ENCODE measurements at regions not wholly inside any gene's neighbourhood (a gene's known extent, or its start where the extent isn't known, plus 50 kb on each side); places are given as distances from the start of the nearest gene placed in this dataset.
A peak's percentile ranks its signal among the peaks of the same experiment; 100 is the strongest.

DNA sequence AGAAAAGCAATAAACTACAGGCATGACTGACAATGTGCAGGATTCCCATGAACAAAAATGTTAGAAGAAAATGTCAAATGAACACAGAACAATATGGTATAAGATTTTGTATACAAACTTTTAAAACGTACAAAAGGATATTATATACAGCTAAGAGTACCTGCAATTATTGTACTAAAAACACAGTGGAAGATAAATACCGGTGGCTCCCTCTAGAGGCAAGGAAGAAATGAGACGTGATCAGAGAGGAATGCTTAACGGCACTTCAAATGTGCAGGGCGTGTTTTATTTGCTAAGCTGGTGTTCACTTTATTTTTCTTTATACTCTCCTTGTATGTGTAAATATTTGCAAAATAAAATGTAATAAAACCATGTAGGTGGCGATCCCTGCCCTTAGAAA lies 191.8 kb upstream of the SAMSN1 start:
- no peak for DNase-seq (ENCODE audit: low read depth)
- H3K4me3 ChIP-seq (ENCODE audit: low read depth, low read length), result no peak overlapping the region
- TF ChIP-seq, protein P1, sequence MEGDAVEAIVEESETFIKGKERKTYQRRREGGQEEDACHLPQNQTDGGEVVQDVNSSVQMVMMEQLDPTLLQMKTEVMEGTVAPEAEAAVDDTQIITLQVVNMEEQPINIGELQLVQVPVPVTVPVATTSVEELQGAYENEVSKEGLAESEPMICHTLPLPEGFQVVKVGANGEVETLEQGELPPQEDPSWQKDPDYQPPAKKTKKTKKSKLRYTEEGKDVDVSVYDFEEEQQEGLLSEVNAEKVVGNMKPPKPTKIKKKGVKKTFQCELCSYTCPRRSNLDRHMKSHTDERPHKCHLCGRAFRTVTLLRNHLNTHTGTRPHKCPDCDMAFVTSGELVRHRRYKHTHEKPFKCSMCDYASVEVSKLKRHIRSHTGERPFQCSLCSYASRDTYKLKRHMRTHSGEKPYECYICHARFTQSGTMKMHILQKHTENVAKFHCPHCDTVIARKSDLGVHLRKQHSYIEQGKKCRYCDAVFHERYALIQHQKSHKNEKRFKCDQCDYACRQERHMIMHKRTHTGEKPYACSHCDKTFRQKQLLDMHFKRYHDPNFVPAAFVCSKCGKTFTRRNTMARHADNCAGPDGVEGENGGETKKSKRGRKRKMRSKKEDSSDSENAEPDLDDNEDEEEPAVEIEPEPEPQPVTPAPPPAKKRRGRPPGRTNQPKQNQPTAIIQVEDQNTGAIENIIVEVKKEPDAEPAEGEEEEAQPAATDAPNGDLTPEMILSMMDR (IDR thresholded peaks at IDR 0.05; ENCODE audit: low read depth, low read length, missing control alignments), result peak; percentile 59

DNA sequence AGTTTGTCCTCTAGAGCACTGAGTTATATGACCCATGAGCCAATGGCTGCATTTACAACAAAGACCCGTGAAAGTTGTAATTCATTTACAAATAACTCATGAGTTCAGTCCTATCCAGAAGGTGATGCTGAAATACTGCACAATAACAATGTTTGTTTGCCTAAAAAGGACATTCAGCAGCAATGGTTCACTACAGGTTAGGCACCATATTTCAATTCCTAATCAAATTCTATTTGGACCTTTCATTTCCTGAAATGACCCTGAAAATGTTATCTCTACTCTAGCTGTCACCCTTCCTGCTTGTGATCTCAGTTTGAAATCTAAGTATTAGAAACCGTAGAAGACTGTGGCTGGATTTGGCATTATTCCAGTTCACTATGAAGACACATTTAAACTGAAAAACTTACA lies 191.2 kb upstream of the SAMSN1 start:
- TF ChIP-seq, protein P1 (IDR thresholded peaks at IDR 0.05; ENCODE audit: low read depth, low read length, missing control alignments), result no peak
- DNase-seq (ENCODE audit: low read depth), result peak; percentile 10
- H3K4me3 ChIP-seq (ENCODE audit: low read depth, low read length), result no peak overlapping the region

DNA sequence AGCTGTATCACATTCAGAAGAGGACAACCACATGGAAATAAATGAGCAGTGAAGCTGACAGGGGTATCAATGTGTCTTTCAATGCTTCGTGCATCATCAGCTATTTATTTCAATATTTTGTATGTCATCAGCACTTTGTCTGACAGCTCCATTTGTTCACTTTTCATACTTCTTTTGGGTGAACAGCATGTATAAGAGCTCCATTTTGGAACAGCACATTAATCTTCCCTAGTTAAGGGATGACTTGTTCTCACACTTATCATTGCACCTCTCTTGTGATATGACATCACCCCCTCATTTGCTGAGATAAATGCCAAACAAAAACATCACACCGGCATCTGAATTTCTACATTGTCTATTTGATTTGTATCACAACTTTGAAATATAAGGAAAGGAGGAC lies 190.6 kb upstream of the SAMSN1 start:
- DNase-seq (ENCODE audit: low read depth), result no peak
- no peak overlapping the region for H3K4me3 ChIP-seq (ENCODE audit: low read depth, low read length)
- TF ChIP-seq, protein P1 (IDR thresholded peaks at IDR 0.05; ENCODE audit: low read depth, low read length, missing control alignments), result no peak

DNA sequence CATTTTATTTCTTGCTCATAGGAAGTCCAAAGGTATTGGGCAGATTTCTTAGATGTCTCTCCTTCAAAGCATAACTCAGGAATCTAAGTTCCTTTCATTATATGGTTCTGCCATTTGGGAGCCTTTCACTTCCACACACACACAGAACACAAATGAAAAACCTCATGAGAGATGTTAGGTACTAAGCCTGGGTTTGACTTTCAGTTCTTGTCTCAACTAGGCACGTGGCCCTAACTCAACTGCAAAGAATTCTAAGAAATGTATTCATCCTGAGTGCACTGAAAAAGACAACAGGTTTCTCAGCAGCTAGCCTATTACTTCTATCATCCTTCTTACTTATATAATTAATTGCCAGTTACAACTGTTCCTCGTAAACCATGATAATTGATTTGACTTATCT lies 190.0 kb upstream of the SAMSN1 start:
- TF ChIP-seq, protein P1 (IDR thresholded peaks at IDR 0.05; ENCODE audit: low read depth, low read length, missing control alignments), result no peak
- DNase-seq (ENCODE audit: low read depth), result peak; percentile 49
- no peak overlapping the region for H3K4me3 ChIP-seq (ENCODE audit: low read depth, low read length)

DNA sequence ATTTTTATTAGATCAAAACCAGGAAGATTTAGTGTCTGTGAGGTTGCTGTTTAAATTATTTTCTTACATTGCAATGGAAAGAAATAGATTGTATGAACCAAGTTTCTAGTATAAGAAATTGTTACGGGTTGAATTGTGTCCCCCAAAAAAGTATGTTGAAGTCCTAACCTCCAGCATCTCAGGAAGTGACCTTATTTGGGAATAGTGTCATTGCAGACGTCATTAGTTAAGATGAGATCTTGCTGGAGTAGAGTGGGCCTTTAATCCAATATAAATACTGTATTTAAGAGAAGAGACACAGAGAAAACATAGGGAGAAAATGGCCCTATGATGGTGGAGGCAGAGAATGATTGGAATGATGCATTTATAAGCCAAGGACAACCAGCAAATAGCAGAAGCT lies 188.7 kb upstream of the SAMSN1 start:
- no peak overlapping the region for H3K4me3 ChIP-seq (ENCODE audit: low read depth, low read length)
- DNase-seq (ENCODE audit: low read depth), result no peak
- TF ChIP-seq, protein P1 (IDR thresholded peaks at IDR 0.05; ENCODE audit: low read depth, low read length, missing control alignments), result no peak

DNA sequence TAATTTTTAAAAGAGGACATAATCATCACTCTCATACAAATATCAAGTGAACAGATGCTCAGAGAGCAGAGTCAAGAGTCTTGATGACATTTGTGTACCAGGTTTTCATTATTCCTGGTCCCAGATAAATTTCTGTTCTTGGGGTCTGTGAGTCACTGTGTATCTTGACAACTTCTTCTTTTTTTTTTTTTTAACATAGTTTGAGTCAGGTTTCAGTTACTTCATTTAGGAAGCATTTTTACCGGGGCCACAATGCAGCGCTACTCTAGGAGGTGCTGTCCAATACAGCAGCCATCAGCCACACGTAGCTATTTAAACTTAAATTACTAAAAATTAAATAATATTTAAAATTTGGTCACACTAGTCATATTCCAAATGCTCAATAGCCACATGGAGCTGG lies 188.1 kb upstream of the SAMSN1 start:
- peak; percentile 10 for DNase-seq (ENCODE audit: low read depth)
- H3K4me3 ChIP-seq (ENCODE audit: low read depth, low read length), result no peak overlapping the region
- TF ChIP-seq, protein P1 (IDR thresholded peaks at IDR 0.05; ENCODE audit: low read depth, low read length, missing control alignments), result no peak

DNA sequence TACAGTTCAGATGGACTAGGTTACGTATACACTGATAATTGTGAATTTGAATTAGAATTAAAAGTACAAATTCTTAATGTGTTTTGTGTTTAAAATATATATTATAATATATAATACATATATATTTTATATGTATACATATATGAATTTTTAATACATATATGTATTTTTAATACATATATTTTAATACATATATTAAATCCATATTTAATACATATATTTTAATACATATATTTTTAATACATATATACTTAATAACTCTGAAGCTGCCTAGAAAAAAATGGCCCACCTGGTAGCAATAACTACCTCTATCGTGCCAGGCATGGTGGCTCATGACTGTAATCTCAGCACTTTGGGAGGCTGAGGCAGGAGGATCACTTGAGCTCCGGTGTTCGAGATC lies 179.1 kb upstream of the SAMSN1 start:
- H3K4me3 ChIP-seq (ENCODE audit: low read depth, low read length), result no peak overlapping the region
- no peak for DNase-seq (ENCODE audit: low read depth)
- TF ChIP-seq, protein P1 (IDR thresholded peaks at IDR 0.05; ENCODE audit: low read depth, low read length, missing control alignments), result no peak
